Vagina (tissue), 2 donors: ENCODE measurements at regions not wholly inside any gene's neighbourhood (a gene's known extent, or its start where the extent isn't known, plus 50 kb on each side); places are given as distances from the start of the nearest gene placed in this dataset.

Source experiments
- DNase-seq, 2 donors: peaks; one replicate each; pipeline ENCODE4 v3.0.0-alpha.2; 2017; ENCODE audit errors: extremely low spot score in 2 of 2
- H3K27ac ChIP-seq: fragments of 200-600 bp; sonication (generic); one replicate; pipeline ENCODE4 v1.5.1; 2019
- H3K27me3 ChIP-seq: fragments of 200-600 bp; sonication (generic); one replicate; pipeline ENCODE4 v1.5.1; 2019
- H3K36me3 ChIP-seq, 2 donors: fragments of 200-600 bp; sonication (generic); one replicate each; pipeline ENCODE4 v1.5.1; 2017 to 2019
- H3K4me1 ChIP-seq: fragments of 200-600 bp; sonication (generic); one replicate; pipeline ENCODE4 v1.5.1; 2019
- H3K4me3 ChIP-seq, 2 donors: fragments of 200-600 bp; sonication (generic); 1 replicate in 1 of 2; 2 replicates in 1 of 2; pipeline ENCODE4 v1.5.1; 2016 to 2019
- H3K9me3 ChIP-seq: fragments of 200-600 bp; sonication (generic); one replicate; pipeline ENCODE4 v1.5.1; 2019
- POLR2A ChIP-seq, 2 donors: fragments of 450-650 bp; IDR thresholded peaks; one replicate each; pipeline ENCODE4 v1.6.1; 2017; ENCODE audit warnings: antibody characterized with exemption in 2 of 2, mild to moderate bottlenecking in 2 of 2, moderate library complexity in 2 of 2
- POLR2AphosphoS5 ChIP-seq, 2 donors: sonication (generic); formaldehyde crosslinking; IDR thresholded peaks; one replicate each; pipeline ENCODE4 v1.9.0; 2017; ENCODE audit warnings: antibody characterized with exemption in 2 of 2, mild to moderate bottlenecking in 2 of 2, low read depth in 1 of 2; ENCODE audit not compliant: insufficient read depth in 1 of 2
- intact Hi-C: fragments of 100-400 bp; cut with DNase I; formaldehyde crosslinking; loops from one replicate; pipeline ENCODE4 v1.15.1; 2023
- TF ChIP-seq, protein P1 (sequence below), 3 experiments: fragments of 450-650 bp in 2 of 3; fragments of 200-600 bp in 1 of 3; sonication (generic) in 1 of 3; IDR thresholded peaks; one replicate each; pipeline ENCODE4 v1.5.1; 2017 to 2019; ENCODE audit warnings: antibody characterized with exemption in 3 of 3, mild to moderate bottlenecking in 2 of 3, moderate library complexity in 2 of 3

DNA sequence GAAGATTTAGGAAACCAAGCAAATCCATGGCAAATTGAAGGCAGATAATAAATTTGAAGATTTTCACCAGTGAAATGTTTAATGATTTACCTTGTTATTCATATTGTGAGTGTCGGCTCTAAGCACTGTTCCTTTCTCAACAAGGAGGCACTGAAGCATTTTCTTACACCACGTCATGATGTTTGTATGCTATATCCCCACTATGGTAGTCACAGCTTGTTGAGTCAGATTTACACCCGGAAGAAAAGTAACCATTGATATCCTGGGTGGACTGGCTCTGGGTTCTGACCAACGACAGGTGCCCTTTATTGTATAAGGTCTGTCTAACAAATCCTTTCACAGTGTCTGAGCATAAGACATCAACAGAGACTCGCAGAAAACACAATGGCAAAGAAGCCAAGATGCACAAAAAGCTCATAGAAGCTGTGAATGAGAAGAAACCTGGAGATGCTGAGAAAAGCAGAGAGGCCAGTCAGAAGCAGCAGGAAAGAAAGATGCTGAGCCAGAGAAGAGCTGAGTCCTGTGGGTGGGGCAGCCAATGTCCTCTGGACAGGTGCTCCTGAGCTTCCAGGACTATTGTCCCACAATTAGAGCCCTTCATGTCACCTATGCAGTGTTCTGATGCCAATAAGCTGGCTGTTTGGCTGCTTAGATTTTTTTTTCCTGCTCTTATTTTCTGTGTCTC lies 49.7 kb upstream of the ARHGAP5 start:
- H3K9me3 ChIP-seq, result no peaks in the 10 kb centered on the region
- H3K27me3 ChIP-seq, result no peaks in the 10 kb centered on the region
- H3K36me3 ChIP-seq, result no peaks in the 10 kb centered on the region
- TF ChIP-seq POLR2AphosphoS5 (IDR thresholded peaks at IDR 0.05; ENCODE audit: insufficient read depth in 1 of 2, low read depth in 1 of 2) (no peak), POLR2A (IDR thresholded peaks at IDR 0.05) (no peak)
- TF ChIP-seq, protein P1, sequence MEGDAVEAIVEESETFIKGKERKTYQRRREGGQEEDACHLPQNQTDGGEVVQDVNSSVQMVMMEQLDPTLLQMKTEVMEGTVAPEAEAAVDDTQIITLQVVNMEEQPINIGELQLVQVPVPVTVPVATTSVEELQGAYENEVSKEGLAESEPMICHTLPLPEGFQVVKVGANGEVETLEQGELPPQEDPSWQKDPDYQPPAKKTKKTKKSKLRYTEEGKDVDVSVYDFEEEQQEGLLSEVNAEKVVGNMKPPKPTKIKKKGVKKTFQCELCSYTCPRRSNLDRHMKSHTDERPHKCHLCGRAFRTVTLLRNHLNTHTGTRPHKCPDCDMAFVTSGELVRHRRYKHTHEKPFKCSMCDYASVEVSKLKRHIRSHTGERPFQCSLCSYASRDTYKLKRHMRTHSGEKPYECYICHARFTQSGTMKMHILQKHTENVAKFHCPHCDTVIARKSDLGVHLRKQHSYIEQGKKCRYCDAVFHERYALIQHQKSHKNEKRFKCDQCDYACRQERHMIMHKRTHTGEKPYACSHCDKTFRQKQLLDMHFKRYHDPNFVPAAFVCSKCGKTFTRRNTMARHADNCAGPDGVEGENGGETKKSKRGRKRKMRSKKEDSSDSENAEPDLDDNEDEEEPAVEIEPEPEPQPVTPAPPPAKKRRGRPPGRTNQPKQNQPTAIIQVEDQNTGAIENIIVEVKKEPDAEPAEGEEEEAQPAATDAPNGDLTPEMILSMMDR (IDR thresholded peaks at IDR 0.05), result no peak
- no peak for DNase-seq
- no peak overlapping the region for H3K4me3 ChIP-seq
- no peak overlapping the region for H3K27ac ChIP-seq
- intact Hi-C loops, result no loop called here
- H3K4me1 ChIP-seq, result no peaks in the 10 kb centered on the region
